GM12892 (cell line): ENCODE measurements at regions not wholly inside any gene's neighbourhood (a gene's known extent, or its start where the extent isn't known, plus 50 kb on each side); places are given as distances from the start of the nearest gene placed in this dataset.

Experiments used
- DNase-seq: peaks from one replicate; pipeline ENCODE4 v3.0.0; 2011; ENCODE audit not compliant: insufficient read length
- FAIRE-seq: peaks from 2 replicates; lab custom pipeline; 2011; peaks lifted over from hg19 to GRCh38; lab: Jason Lieb, UNC
- POLR2A ChIP-seq: IDR thresholded peaks from 2 replicates; pipeline ENCODE4 v1.6.1; 2011; ENCODE audit warnings: low read depth, low read length, control low read depth
- POLR2AphosphoS5 ChIP-seq: IDR thresholded peaks from 2 replicates; pipeline ENCODE4 v1.6.1; 2011; ENCODE audit warnings: low read depth, low read length, control low read depth
- TAF1 ChIP-seq: IDR thresholded peaks from 2 replicates; pipeline ENCODE4 v1.6.1; 2011; ENCODE audit warnings: low read depth, mild to moderate bottlenecking, control low read depth, low read length, borderline replicate concordance

- DNase-seq: no peak
- FAIRE-seq: no peak
- TF ChIP-seq POLR2AphosphoS5: no peak
Measured at GRCh38 chr1:80673935-80674597, 1126.7 kb upstream of the ADGRL2 start.

GRCh38 chr1:80668372-80668771 is 1132.4 kb upstream of the ADGRL2 start:
- FAIRE-seq: no peak
- no peak for TF ChIP-seq POLR2AphosphoS5
- no peak for TF ChIP-seq POLR2A
- no peak for TF ChIP-seq TAF1
- DNase-seq: no peak

DNA sequence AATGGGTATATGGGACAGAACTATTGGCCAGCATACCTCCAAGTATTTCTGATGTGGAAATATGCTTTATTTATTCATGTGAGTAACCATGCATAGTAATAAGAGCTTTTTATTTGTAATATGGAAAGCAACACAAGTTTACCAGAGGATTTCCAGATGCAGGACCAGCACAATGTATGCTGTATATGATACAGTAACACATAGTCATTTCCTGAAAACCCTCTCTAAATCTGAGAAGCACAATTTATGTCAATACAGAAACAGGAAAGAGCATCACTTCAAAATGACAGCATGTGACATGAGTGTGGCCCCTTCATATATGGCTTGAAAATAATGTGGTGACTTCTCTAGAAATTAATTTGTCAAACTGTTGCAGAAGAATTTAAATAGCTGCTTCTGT is 1134.7 kb upstream of the ADGRL2 start:
- TF ChIP-seq POLR2AphosphoS5: no peak
- TF ChIP-seq TAF1: no peak
- TF ChIP-seq POLR2A: no peak
- DNase-seq (no peak), FAIRE-seq (no peak)

- FAIRE-seq: no peak
- TF ChIP-seq POLR2A: no peak
- no peak for TF ChIP-seq TAF1
- no peak for TF ChIP-seq POLR2AphosphoS5
- DNase-seq: no peak
Measured at GRCh38 chr1:80659161-80659560, 1141.6 kb upstream of the ADGRL2 start.

GRCh38 chr1:80657707-80658106 is 1143.0 kb upstream of the ADGRL2 start:
- no peak for FAIRE-seq
- no peak for DNase-seq
- TF ChIP-seq TAF1 (no peak), POLR2A (no peak), POLR2AphosphoS5 (no peak)

DNA sequence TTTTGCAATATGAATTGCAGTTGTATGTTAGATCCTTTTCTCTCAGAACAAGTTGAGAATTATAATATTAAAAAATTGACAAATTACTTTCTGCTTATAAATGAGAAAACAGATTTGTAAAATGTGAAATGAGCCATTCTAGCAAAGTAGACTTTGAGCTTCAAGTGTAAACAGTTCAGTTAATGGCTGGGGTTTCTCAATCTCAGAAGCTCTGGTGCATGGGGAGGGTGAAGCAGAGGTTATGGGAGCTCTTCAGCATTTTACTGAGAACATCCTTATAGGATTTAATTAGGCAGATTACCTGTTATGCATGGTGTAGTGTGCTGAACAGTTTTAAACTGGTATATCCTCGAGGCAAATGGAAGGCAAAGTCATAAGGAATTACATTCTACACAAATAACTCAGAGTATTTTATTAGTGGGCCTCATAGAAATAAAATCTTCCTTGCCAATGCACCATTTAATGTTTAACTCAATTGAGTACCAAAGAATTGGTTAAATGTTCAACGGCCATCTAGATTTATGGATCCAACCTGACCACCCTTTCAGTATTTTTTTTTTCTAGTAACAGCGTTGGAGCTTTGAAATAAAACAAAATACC is 1143.6 kb upstream of the ADGRL2 start:
- FAIRE-seq (no peak), DNase-seq (no peak)
- TF ChIP-seq POLR2AphosphoS5: no peak
- no peak for TF ChIP-seq POLR2A
- no peak for TF ChIP-seq TAF1

GRCh38 chr1:80656641-80657040 is 1144.1 kb upstream of the ADGRL2 start:
- TF ChIP-seq TAF1: no peak
- no peak for TF ChIP-seq POLR2AphosphoS5
- TF ChIP-seq POLR2A: no peak
- DNase-seq: no peak
- FAIRE-seq: no peak

GRCh38 chr1:80656014-80656636 is 1144.6 kb upstream of the ADGRL2 start:
- DNase-seq (no peak), FAIRE-seq (no peak)
- TF ChIP-seq POLR2A (no peak), TAF1 (no peak), POLR2AphosphoS5 (no peak)

DNA sequence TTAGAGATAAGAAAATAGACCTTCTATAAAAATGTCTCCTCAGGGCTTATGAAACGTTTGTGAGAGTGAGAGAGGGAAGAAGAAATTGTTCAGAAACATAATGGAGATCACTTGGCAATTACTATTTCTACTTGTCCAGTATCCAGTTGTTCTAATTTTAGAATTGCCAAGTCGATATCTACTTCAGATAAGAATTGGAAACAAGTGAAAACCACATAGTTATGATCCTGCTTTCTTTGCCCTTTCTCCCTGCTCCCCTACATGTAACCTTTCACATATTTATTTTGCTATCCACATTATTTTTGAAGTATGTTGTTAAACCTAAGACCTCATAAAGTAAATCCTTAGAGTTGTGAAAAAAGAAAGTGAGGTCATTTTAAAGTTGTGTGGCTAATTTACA is 1154.7 kb upstream of the ADGRL2 start:
- no peak for FAIRE-seq
- TF ChIP-seq POLR2A (no peak), POLR2AphosphoS5 (no peak)
- DNase-seq: no peak

DNA sequence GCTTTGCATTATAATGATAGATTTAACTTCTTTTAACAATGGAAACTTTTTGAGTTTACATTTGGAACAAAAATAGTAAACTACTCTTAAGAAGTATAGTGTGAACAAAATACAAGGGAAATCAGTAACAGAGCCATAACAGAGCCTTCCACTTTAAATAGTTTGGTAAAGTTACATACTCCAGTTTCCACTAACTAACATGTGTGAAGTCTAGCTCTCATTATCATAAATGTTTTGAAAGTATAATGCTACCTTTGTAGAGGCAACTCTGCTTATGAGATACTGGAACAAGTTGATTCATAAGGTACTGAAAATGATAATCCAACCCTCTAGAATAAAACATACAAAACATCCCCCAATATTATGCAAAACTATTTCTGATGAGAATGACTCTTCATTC is 1155.1 kb upstream of the ADGRL2 start:
- TF ChIP-seq POLR2AphosphoS5 (no peak), POLR2A (no peak), TAF1 (no peak)
- FAIRE-seq (no peak), DNase-seq (no peak)

- DNase-seq (no peak), FAIRE-seq (peak; percentile 40)
Measured at GRCh38 chr1:80640978-80641377, 1159.8 kb upstream of the ADGRL2 start.

More at GRCh38 chr1:80640978-80641377, 1159.8 kb upstream of the ADGRL2 start:
- TF ChIP-seq POLR2A (no peak), POLR2AphosphoS5 (no peak), TAF1 (no peak)
